Neutrophil (primary cell): ENCODE measurements at regions not wholly inside any gene's neighbourhood (a gene's known extent, or its start where the extent isn't known, plus 50 kb on each side); places are given as distances from the start of the nearest gene placed in this dataset.
"Not testable (repeated sequence)": the region's sequence is repeated elsewhere in the genome, so short reads cannot be mapped to it uniquely, and the experiment has no call there.

ENCODE experiments used
- H3K27ac ChIP-seq: fragments of 200-600 bp; sonication (generic); 2 replicates; pipeline ENCODE4 v1.5.1; 2016; ENCODE audit warnings: mild to moderate bottlenecking, moderate library complexity
- H3K27me3 ChIP-seq: fragments of 200-600 bp; sonication (generic); 2 replicates; pipeline ENCODE4 v1.6.0; 2016; ENCODE audit warnings: mild to moderate bottlenecking
- H3K36me3 ChIP-seq: fragments of 200-600 bp; sonication (generic); 2 replicates; pipeline ENCODE4 v1.5.1; 2017
- H3K4me1 ChIP-seq, 2 experiments: fragments of 200-600 bp in 1 of 2; sonication (generic) in 1 of 2; 1 replicate in 1 of 2; 2 replicates in 1 of 2; pipeline versions ENCODE4 v1.5.1 to v1.6.1; 2013 to 2016; ENCODE audit warnings: low read depth in 1 of 2, low read length in 1 of 2, mild to moderate bottlenecking in 1 of 2, moderate library complexity in 1 of 2; ENCODE audit not compliant: control insufficient read depth in 1 of 2, insufficient read depth in 1 of 2
- H3K4me3 ChIP-seq, 2 experiments: fragments of 200-600 bp in 1 of 2; sonication (generic) in 1 of 2; 1 replicate in 1 of 2; 2 replicates in 1 of 2; pipeline ENCODE4 v1.5.1; 2013 to 2016; ENCODE audit warnings: low read depth in 1 of 2, low read length in 1 of 2, mild to moderate bottlenecking in 1 of 2, moderate library complexity in 1 of 2
- H3K9me3 ChIP-seq: fragments of 200-600 bp; sonication (generic); 2 replicates; pipeline ENCODE4 v1.5.1; 2016
- TF ChIP-seq, protein P1 (sequence below): fragments of 200-600 bp; sonication (generic); IDR thresholded peaks from 2 replicates; pipeline ENCODE4 v1.5.1; 2016; ENCODE audit warnings: antibody characterized with exemption

DNA sequence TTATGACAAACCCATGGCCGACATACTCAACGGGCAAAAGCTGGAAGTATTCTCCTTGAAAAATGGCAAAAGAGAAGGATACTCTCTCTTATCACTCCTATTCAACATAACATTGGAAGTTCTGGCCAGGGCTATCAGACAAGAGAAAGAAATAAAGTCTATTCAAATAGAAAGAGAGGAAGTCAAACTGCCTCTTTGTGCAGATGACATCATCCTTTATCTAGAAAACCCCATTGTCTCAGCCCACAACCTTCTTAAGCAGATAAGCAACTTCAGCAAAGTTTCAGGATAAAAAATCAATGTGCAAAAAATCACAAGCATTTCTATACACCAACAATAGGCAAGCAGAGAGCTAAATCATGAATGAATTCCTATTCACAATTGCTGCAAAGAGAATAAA is 1799.9 kb upstream of the ACO1 start:
- no peak overlapping the region for H3K27ac ChIP-seq
- no peak overlapping the region for H3K4me3 ChIP-seq
- no peaks in the 10 kb centered on the region for H3K36me3 ChIP-seq
- H3K27me3 ChIP-seq = no peaks in the 10 kb centered on the region
- no peaks in the 10 kb centered on the region for H3K9me3 ChIP-seq
- TF ChIP-seq, protein P1, sequence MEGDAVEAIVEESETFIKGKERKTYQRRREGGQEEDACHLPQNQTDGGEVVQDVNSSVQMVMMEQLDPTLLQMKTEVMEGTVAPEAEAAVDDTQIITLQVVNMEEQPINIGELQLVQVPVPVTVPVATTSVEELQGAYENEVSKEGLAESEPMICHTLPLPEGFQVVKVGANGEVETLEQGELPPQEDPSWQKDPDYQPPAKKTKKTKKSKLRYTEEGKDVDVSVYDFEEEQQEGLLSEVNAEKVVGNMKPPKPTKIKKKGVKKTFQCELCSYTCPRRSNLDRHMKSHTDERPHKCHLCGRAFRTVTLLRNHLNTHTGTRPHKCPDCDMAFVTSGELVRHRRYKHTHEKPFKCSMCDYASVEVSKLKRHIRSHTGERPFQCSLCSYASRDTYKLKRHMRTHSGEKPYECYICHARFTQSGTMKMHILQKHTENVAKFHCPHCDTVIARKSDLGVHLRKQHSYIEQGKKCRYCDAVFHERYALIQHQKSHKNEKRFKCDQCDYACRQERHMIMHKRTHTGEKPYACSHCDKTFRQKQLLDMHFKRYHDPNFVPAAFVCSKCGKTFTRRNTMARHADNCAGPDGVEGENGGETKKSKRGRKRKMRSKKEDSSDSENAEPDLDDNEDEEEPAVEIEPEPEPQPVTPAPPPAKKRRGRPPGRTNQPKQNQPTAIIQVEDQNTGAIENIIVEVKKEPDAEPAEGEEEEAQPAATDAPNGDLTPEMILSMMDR = no peak
- no peaks in the 10 kb centered on the region for H3K4me1 ChIP-seq

DNA sequence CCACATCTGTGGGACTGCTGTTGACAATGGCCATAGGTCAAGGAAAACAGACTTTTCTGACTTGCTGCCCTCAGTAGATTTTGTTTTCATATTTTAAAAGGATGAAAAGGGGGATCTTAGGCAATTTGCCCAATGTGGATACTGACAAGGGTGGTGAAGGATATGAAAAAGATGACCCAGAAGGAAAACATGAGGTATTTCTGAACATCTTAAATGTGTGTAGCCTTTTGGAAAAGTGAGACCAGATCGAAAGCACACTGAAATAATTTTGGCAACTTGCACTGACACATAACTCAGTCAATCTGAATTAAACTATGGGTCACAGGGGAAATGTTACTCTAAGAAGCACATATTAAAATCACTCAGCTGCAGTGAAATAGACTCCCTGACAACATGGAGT is 1793.0 kb upstream of the ACO1 start:
- Histone ChIP-seq H3K4me1 (no peaks in the 10 kb centered on the region), H3K27me3 (no peaks in the 10 kb centered on the region), H3K9me3 (no peaks in the 10 kb centered on the region), H3K27ac (no peak overlapping the region), H3K36me3 (no peaks in the 10 kb centered on the region), H3K4me3 (no peak overlapping the region)
- TF ChIP-seq, protein P1 = no peak

- Histone ChIP-seq H3K9me3 (no peaks in the 10 kb centered on the region), H3K4me1 (no peaks in the 10 kb centered on the region), H3K27ac (no peak overlapping the region), H3K4me3 (no peak overlapping the region), H3K27me3 (no peaks in the 10 kb centered on the region), H3K36me3 (no peaks in the 10 kb centered on the region)
- TF ChIP-seq, protein P1 = no peak
Measured at GRCh38 chr9:30597608-30598007, 1786.8 kb upstream of the ACO1 start.

DNA sequence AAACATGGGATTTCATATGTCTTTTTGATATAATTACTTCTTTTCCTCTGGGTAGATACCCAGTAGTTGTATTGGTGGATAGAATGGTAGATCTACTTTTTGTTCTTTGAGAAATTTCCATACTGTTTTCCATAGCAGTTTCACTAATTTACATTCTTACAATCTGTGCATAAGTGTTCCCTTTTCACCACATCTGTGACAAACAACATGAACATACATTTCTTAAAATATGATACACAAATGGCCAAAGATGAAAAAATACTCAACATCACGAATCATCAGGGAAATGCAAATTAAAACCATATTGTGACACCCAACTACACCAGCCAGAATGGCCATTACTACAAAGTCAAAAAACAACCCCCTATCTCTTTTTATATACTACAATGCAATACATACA is 1778.5 kb upstream of the ACO1 start:
- Histone ChIP-seq H3K27ac (no peak overlapping the region), H3K4me3 (no peak overlapping the region), H3K27me3 (no peaks in the 10 kb centered on the region), H3K4me1 (no peaks in the 10 kb centered on the region), H3K9me3 (no peaks in the 10 kb centered on the region), H3K36me3 (no peaks in the 10 kb centered on the region)
- TF ChIP-seq, protein P1 = no peak

DNA sequence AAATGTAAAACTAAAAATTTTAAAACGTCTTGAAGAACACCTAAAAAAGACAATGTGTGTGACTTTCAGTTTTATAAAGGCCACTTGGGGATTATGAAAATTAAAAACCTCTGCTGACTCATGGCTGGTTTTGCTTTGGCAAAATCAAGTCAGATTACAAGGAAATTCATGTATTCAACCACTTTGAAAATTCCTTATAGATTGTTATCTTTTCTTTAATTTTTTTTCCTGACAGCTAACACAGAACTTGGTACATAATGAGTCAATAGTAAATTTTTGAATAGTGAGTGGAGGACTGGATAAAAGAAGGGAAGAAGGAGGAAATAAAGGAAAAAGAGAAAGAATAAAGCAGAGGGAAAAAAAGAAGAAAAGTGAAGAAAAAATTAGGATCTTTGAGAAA is 1774.7 kb upstream of the ACO1 start:
- TF ChIP-seq, protein P1 = no peak
- H3K27ac ChIP-seq = no peak overlapping the region
- H3K4me3 ChIP-seq = no peak overlapping the region
- H3K36me3 ChIP-seq = no peaks in the 10 kb centered on the region
- no peaks in the 10 kb centered on the region for H3K4me1 ChIP-seq
- H3K9me3 ChIP-seq = no peaks in the 10 kb centered on the region
- no peaks in the 10 kb centered on the region for H3K27me3 ChIP-seq

- H3K9me3 ChIP-seq, H3K27me3 ChIP-seq, H3K4me3 ChIP-seq, H3K4me1 ChIP-seq, H3K27ac ChIP-seq, H3K36me3 ChIP-seq: not testable (repeated sequence)
Measured at GRCh38 chr9:30616782-30617181, 1767.7 kb upstream of the ACO1 start.
